ENCODE measurements at regions not wholly inside any gene's neighbourhood (a gene's known extent, or its start where the extent isn't known, plus 50 kb on each side); places are given as distances from the start of the nearest gene placed in this dataset.

GRCh38 chr4:103915224-103915869 lies 195.6 kb upstream of the TACR3 start:
- TF ChIP-seq CTCF (optimal IDR thresholded peaks at IDR 0.05 in 1 of 3, IDR thresholded peaks at IDR 0.05 in 1 of 3, conservative IDR thresholded peaks at IDR 0.05 in 1 of 3; ENCODE audit: extremely low read depth in 1 of 3, insufficient read depth in 2 of 3, low read length in 3 of 3) (peak in 2 of 3 experiments; percentile 45 to 56), EZH2 (IDR thresholded peaks at IDR 0.05; ENCODE audit: low read length) (no peak)
